ENCODE measurements at regions not wholly inside any gene's neighbourhood (a gene's known extent, or its start where the extent isn't known, plus 50 kb on each side); places are given as distances from the start of the nearest gene placed in this dataset.

- H3K4me3 Mint-ChIP-seq = no peak overlapping the region
- whole genome bisulfite sequencing (ENCODE audit: insufficient coverage) = 86% methylated on average over 1 of the region's 3 CpGs
- DNase-seq = no peak
- H3K4me1 ChIP-seq (ENCODE audit: control insufficient read depth in 1 of 2, extremely low read depth in 1 of 2, insufficient read depth in 2 of 2, low read length in 2 of 2) = no peaks in the 10 kb centered on the region
- H3K9me3 ChIP-seq = no peaks in the 10 kb centered on the region
- no peaks in the 10 kb centered on the region for H3K36me3 Mint-ChIP-seq
- H3K27me3 ChIP-seq (replicated peaks in 1 of 2; ENCODE audit: control insufficient read depth in 2 of 2, extremely low read depth in 1 of 2, insufficient read depth in 2 of 2, low read length in 1 of 2) = no peaks in the 10 kb centered on the region
- no peaks in the 10 kb centered on the region for H3K36me3 ChIP-seq (ENCODE audit: control insufficient read depth in 2 of 2, extremely low read depth in 1 of 2, insufficient read depth in 1 of 2, low read length in 1 of 2)
- no peak overlapping the region for H3K27ac ChIP-seq (ENCODE audit: low read length)
- H3K4me1 Mint-ChIP-seq = no peaks in the 10 kb centered on the region
- peaks cover 3 to 10% (median 4%) of the 10 kb centered on the region in 3 donors for H3K9me3 Mint-ChIP-seq
- peaks cover 0 to 5% of the 10 kb centered on the region in 2 donors for H3K27me3 Mint-ChIP-seq
- CTCF ChIA-PET = no interaction called here
- no peak overlapping the region for H3K27ac Mint-ChIP-seq
- no peak for ATAC-seq (replicated peaks in 1 of 4)
- no peak overlapping the region for H3K4me3 ChIP-seq (ENCODE audit: control insufficient read depth in 1 of 2, extremely low read depth in 1 of 2, low read length in 1 of 2)
- POLR2A ChIA-PET = no interaction called here
These were observed 533.4 kb downstream of the PKHD1 start for GRCh38 chr6:51554029-51554428.

- peaks cover 0 to 5% (median 0%) of the 10 kb centered on the region in 3 donors for H3K4me1 Mint-ChIP-seq
- ChIA-PET CTCF (no interaction called here), POLR2A (no interaction called here)
- H3K27me3 ChIP-seq (replicated peaks in 1 of 2; ENCODE audit: control insufficient read depth in 2 of 2, extremely low read depth in 1 of 2, insufficient read depth in 2 of 2, low read length in 1 of 2) = no peaks in the 10 kb centered on the region
- H3K4me3 ChIP-seq (ENCODE audit: control insufficient read depth in 1 of 2, extremely low read depth in 1 of 2, low read length in 1 of 2) = no peak overlapping the region
- WGBS (ENCODE audit: insufficient coverage) = 73% methylated on average over 1 of the region's 2 CpGs
- DNase-seq (no peak), ATAC-seq (replicated peaks in 1 of 4) (no peak)
- no peaks in the 10 kb centered on the region for H3K9me3 ChIP-seq
- H3K36me3 ChIP-seq (ENCODE audit: control insufficient read depth in 2 of 2, extremely low read depth in 1 of 2, insufficient read depth in 1 of 2, low read length in 1 of 2) = no peaks in the 10 kb centered on the region
- no peaks in the 10 kb centered on the region for H3K36me3 Mint-ChIP-seq
- H3K27ac Mint-ChIP-seq = no peak overlapping the region
- H3K9me3 Mint-ChIP-seq = peaks cover 5 to 8% (median 6%) of the 10 kb centered on the region in 3 donors
- no peak overlapping the region for H3K27ac ChIP-seq (ENCODE audit: low read length)
- peaks cover 0 to 11% of the 10 kb centered on the region in 2 experiments for H3K4me1 ChIP-seq (ENCODE audit: control insufficient read depth in 1 of 2, extremely low read depth in 1 of 2, insufficient read depth in 2 of 2, low read length in 2 of 2)
- H3K27me3 Mint-ChIP-seq = no peaks in the 10 kb centered on the region
- H3K4me3 Mint-ChIP-seq = no peak overlapping the region
These were observed 528.4 kb downstream of the PKHD1 start for GRCh38 chr6:51559059-51559458.

DNA sequence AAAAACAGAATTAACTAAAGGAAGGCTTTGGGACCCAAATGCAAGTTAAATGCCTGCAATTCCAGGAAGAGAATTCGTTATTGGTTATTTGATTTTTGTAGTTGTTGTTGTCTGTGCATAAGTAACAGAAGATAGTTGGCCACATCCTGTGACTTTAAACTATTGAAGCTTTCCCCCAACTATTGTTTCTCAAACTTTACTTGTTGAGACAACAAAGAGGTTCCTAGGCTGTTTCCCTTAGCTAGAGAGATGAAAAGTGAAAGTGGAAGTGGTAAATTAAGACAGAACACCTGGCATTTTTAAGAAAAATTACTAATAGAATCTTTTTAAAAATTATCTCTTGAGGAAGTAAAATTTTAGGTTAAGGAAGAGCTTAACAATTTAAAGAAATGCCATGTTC, 525.2 kb downstream of the PKHD1 start:
- no peaks in the 10 kb centered on the region for H3K27me3 Mint-ChIP-seq
- Histone ChIP-seq H3K4me3 (ENCODE audit: control insufficient read depth in 1 of 2, extremely low read depth in 1 of 2, low read length in 1 of 2) (no peak overlapping the region), H3K27ac (ENCODE audit: low read length) (no peak overlapping the region), H3K36me3 (ENCODE audit: control insufficient read depth in 2 of 2, extremely low read depth in 1 of 2, insufficient read depth in 1 of 2, low read length in 1 of 2) (no peaks in the 10 kb centered on the region), H3K27me3 (replicated peaks in 1 of 2; ENCODE audit: control insufficient read depth in 2 of 2, extremely low read depth in 1 of 2, insufficient read depth in 2 of 2, low read length in 1 of 2) (no peaks in the 10 kb centered on the region), H3K9me3 (no peaks in the 10 kb centered on the region), H3K4me1 (ENCODE audit: control insufficient read depth in 1 of 2, extremely low read depth in 1 of 2, insufficient read depth in 2 of 2, low read length in 2 of 2) (peaks cover 0 to 11% of the 10 kb centered on the region in 2 experiments)
- H3K9me3 Mint-ChIP-seq = peaks cover 4 to 8% (median 6%) of the 10 kb centered on the region in 3 donors
- ATAC-seq (replicated peaks in 1 of 4) (no peak), DNase-seq (no peak)
- H3K4me3 Mint-ChIP-seq = no peak overlapping the region
- no CpG with 5 or more reads among the region's 1 CpG for WGBS (ENCODE audit: insufficient coverage)
- peaks cover 0 to 5% (median 0%) of the 10 kb centered on the region in 3 donors for H3K4me1 Mint-ChIP-seq
- no peak overlapping the region for H3K27ac Mint-ChIP-seq
- ChIA-PET POLR2A (no interaction called here), CTCF (no interaction called here)
- no peaks in the 10 kb centered on the region for H3K36me3 Mint-ChIP-seq

Measured in T-cell (primary cell).